Retinal pigment epithelial cell (primary cell): ENCODE measurements at regions not wholly inside any gene's neighbourhood (a gene's known extent, or its start where the extent isn't known, plus 50 kb on each side); places are given as distances from the start of the nearest gene placed in this dataset.
A peak's percentile ranks its signal among the peaks of the same experiment; 100 is the strongest.

Source experiments
- DNase-seq: peaks from one replicate; pipeline ENCODE4 v3.0.0-alpha.2; 2010; ENCODE audit warnings: low read depth
- H3K4me3 ChIP-seq: 2 replicates; pipeline ENCODE4 v1.5.1; 2011; ENCODE audit warnings: mild to moderate bottlenecking, low read length, control low read depth, moderate library complexity
- CTCF ChIP-seq: conservative IDR thresholded peaks from 2 replicates; pipeline ENCODE4 v1.5.1; 2011; ENCODE audit warnings: low read depth, low read length, control low read depth, inconsistent platforms

- no peak for TF ChIP-seq CTCF
- DNase-seq, result no peak
- no peak overlapping the region for H3K4me3 ChIP-seq
Measured at GRCh38 chr6:144644776-144645175, 359.6 kb downstream of the UTRN start.

DNA sequence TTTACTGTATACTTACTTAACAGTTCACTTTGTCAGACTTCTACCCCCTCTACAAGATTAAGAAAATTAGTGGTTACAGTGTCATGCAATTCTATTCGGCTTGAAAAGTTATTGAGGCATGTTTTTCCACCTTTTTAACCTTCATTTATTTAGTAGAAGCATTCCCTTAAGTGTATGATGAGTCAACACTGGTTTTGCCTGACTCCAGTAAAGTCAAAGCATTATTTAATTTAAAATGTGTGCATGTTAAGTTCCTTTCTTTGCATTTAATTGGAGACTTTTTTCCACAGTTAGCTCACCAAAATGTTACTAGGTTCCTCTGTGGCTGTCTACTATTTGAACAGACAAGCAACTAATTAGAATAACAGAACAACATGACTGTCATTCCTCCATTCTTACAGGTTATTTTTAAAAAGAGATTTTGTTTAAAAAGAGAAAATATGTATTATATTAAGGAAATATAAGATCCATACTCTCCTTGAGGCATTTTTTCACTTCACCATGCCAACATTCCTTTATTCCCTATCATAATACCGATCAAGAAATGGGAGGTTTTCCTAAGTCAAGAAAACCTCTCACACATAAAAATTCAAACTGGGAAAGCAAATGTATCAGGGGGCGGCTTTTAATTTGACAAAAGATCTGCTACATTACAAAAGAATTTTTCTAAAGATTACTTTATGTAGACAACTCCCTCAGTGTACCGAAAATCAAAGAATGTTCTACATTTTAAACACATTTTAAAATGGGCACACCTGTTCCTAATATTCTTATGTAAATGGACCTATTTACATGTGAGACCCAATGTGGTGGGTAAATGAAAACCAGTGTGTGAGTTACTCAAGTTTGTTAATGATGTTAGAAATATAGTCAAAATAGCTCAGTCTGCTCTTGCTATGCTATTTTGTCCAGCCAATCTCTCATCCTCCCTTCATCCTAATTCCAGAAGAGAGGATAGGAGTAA lies 361.2 kb downstream of the UTRN start:
- no peak for TF ChIP-seq CTCF
- no peak for DNase-seq
- H3K4me3 ChIP-seq, result no peak overlapping the region

DNA sequence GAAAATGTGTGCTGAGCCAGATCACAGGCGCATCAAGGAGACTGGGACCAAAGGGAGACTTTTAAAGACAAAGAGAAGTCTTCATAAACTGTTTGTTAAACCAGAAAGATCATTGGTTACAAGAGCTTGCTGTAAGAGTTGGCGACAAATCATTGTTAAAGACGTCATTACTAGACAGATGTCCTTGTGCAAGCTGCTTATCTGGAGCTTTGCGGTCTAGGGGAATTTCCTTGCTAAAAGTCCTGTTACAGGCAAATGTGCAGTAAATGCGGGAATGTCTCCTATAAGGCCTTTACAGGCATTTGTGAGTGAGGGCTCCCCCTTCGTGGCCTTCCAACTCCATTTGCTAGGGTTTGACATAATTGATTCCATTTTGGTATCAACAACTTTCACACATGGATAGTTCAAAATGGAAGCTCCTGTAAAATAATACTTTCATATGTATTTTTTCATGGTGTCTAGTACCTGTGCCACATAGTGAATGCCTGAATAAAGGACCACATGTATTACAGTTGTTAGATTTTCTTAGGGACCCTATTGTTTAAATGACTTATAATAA lies 362.4 kb downstream of the UTRN start:
- no peak for TF ChIP-seq CTCF
- peak; percentile 59 for DNase-seq
- H3K4me3 ChIP-seq, result no peak overlapping the region

DNA sequence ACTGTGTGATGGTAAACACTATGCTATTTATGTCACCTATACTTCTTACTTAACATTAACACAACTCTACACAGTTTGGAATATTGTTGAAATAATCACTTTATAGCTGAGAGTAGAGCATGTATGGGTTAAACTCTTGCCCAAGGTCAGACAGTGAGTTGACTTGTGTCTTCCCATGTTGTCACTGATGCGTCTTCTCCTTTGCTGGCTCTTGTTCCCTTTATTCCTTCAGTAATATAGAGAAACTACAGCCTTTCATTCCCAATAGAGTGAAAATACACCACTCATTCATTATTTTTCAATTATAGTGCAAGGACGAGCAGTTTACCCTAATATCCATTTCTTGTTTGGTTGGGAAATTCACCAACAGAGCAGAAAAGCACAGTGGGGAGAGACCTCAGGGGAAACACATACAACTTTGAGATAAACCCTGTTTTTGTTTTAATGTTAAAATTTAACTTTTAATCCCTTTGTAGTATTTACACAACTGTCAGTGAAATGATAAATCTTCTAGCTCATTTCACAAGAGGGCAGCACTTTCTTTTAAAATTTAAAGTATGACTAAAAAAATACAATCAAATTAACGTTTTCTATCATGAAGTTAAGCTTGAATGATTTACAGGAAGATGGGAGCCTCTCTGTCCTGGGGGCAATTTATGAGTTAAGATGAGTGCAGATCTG lies 363.0 kb downstream of the UTRN start:
- TF ChIP-seq CTCF, result no peak
- no peak overlapping the region for H3K4me3 ChIP-seq

GRCh38 chr6:144649085-144649484 lies 363.9 kb downstream of the UTRN start:
- no peak for TF ChIP-seq CTCF
- H3K4me3 ChIP-seq, result no peak overlapping the region
- no peak for DNase-seq

More for the DNA sequence above, 363.0 kb downstream of the UTRN start:
- DNase-seq, result no peak

- no peak for DNase-seq
- no peak for TF ChIP-seq CTCF
- H3K4me3 ChIP-seq, result no peak overlapping the region
Measured at GRCh38 chr6:144651234-144651633, 366.1 kb downstream of the UTRN start.
